ENCODE measurements at regions not wholly inside any gene's neighbourhood (a gene's known extent, or its start where the extent isn't known, plus 50 kb on each side); places are given as distances from the start of the nearest gene placed in this dataset.

- WGBS, 2 donors, result 80 to 81% methylated on average over 3 of the region's 3 CpGs
- ATAC-seq (ENCODE audit: low FRiP score in 2 of 2) (no peak), DNase-seq (no peak)
- Histone ChIP-seq H3K27me3 (no peaks in the 10 kb centered on the region), H3K27ac (no peak overlapping the region), H3K4me1 (no peaks in the 10 kb centered on the region), H3K4me3 (no peak overlapping the region), H3K9me3 (no peaks in the 10 kb centered on the region), H3K36me3 (no peaks in the 10 kb centered on the region)
- no peak for TF ChIP-seq POLR2AphosphoS5 (IDR thresholded peaks at IDR 0.05)
- TF ChIP-seq POLR2A (IDR thresholded peaks at IDR 0.05), result no peak
- TF ChIP-seq EP300 (IDR thresholded peaks at IDR 0.05), result no peak
- TF ChIP-seq CTCF (IDR thresholded peaks at IDR 0.05), result no peak
These were observed 222.2 kb downstream of the TMEM167A start for GRCh38 chr5:82854956-82855355.

GRCh38 chr5:82851471-82851870 is 225.7 kb downstream of the TMEM167A start:
- no peak for TF ChIP-seq POLR2AphosphoS5 (IDR thresholded peaks at IDR 0.05)
- Histone ChIP-seq H3K27me3 (no peaks in the 10 kb centered on the region), H3K9me3 (no peaks in the 10 kb centered on the region), H3K4me3 (no peak overlapping the region), H3K36me3 (no peaks in the 10 kb centered on the region), H3K27ac (no peak overlapping the region), H3K4me1 (no peaks in the 10 kb centered on the region)
- DNase-seq (no peak), ATAC-seq (ENCODE audit: low FRiP score in 2 of 2) (no peak)
- 64 to 78% methylated on average over 3 of the region's 3 CpGs for WGBS, 2 donors

GRCh38 chr5:82850393-82850792 is 226.8 kb downstream of the TMEM167A start:
- ATAC-seq (ENCODE audit: low FRiP score in 2 of 2), result no peak

GRCh38 chr5:82849885-82850284 is 227.3 kb downstream of the TMEM167A start:
- no peaks in the 10 kb centered on the region for H3K4me1 ChIP-seq

More at GRCh38 chr5:82850393-82850792, 226.8 kb downstream of the TMEM167A start:
- no peak for TF ChIP-seq EP300 (IDR thresholded peaks at IDR 0.05)
- TF ChIP-seq POLR2A (IDR thresholded peaks at IDR 0.05), result no peak
- TF ChIP-seq CTCF (IDR thresholded peaks at IDR 0.05), result no peak
- TF ChIP-seq POLR2AphosphoS5 (IDR thresholded peaks at IDR 0.05), result no peak
- H3K27ac ChIP-seq, result no peak overlapping the region
- no peaks in the 10 kb centered on the region for H3K27me3 ChIP-seq
- H3K36me3 ChIP-seq, result no peaks in the 10 kb centered on the region
- H3K4me3 ChIP-seq, result no peak overlapping the region
- no peaks in the 10 kb centered on the region for H3K4me1 ChIP-seq
- DNase-seq, result no peak
- H3K9me3 ChIP-seq, result no peaks in the 10 kb centered on the region
- WGBS, 2 donors, result 92 to 94% methylated on average over 2 of the region's 2 CpGs

GRCh38 chr5:82847562-82847961 is 229.6 kb downstream of the TMEM167A start:
- Histone ChIP-seq H3K4me3 (no peak overlapping the region), H3K4me1 (no peaks in the 10 kb centered on the region), H3K27ac (no peak overlapping the region), H3K27me3 (no peaks in the 10 kb centered on the region), H3K36me3 (no peaks in the 10 kb centered on the region), H3K9me3 (no peaks in the 10 kb centered on the region)
- ATAC-seq (ENCODE audit: low FRiP score in 2 of 2), result no peak
- no peak for DNase-seq
- 87 to 94% methylated on average over 5 of the region's 5 CpGs for WGBS, 2 donors
- TF ChIP-seq POLR2AphosphoS5 (IDR thresholded peaks at IDR 0.05), result no peak
- TF ChIP-seq CTCF (IDR thresholded peaks at IDR 0.05), result no peak
- TF ChIP-seq POLR2A (IDR thresholded peaks at IDR 0.05), result no peak
- TF ChIP-seq EP300 (IDR thresholded peaks at IDR 0.05), result no peak

More at GRCh38 chr5:82849885-82850284, 227.3 kb downstream of the TMEM167A start:
- H3K4me3 ChIP-seq, result no peak overlapping the region
- no peak for TF ChIP-seq EP300 (IDR thresholded peaks at IDR 0.05)
- no peak for TF ChIP-seq POLR2A (IDR thresholded peaks at IDR 0.05)
- TF ChIP-seq CTCF (IDR thresholded peaks at IDR 0.05), result no peak
- TF ChIP-seq POLR2AphosphoS5 (IDR thresholded peaks at IDR 0.05), result no peak
- H3K36me3 ChIP-seq, result no peaks in the 10 kb centered on the region
- no peaks in the 10 kb centered on the region for H3K27me3 ChIP-seq
- ATAC-seq (ENCODE audit: low FRiP score in 2 of 2), result no peak
- H3K27ac ChIP-seq, result no peak overlapping the region
- DNase-seq, result no peak
- no peaks in the 10 kb centered on the region for H3K9me3 ChIP-seq

Data from upper lobe of left lung (tissue), 6 donors.